HEK293 (cell line): ENCODE measurements at regions not wholly inside any gene's neighbourhood (a gene's known extent, or its start where the extent isn't known, plus 50 kb on each side); places are given as distances from the start of the nearest gene placed in this dataset.

Source experiments
- CTCF ChIA-PET: fragments of 350-600 bp; formaldehyde crosslinking; extraction: SDS; loops from one replicate; lab custom pipeline; 2021; ENCODE audit warnings: antibody characterized with exemption; lab: Yijun Ruan, JAX
- POLR2A ChIA-PET: fragments of 300-600 bp; formaldehyde crosslinking; extraction: SDS; loops from one replicate; lab custom pipeline; 2020; ENCODE audit warnings: antibody characterized with exemption, inconsistent platforms; lab: Yijun Ruan, JAX
- H3K27ac ChIP-seq: fragments of 200-500 bp; sonication (Bioruptor generic); 2 replicates; pipeline ENCODE4 v1.5.1; 2014; ENCODE audit warnings: low read depth, low read length, control low read depth, inconsistent platforms; ENCODE audit errors: extremely low read depth
- H3K36me3 ChIP-seq, 2 experiments: fragments of 200-500 bp in 1 of 2; sonication (Bioruptor generic) in 1 of 2; 1 replicate in 1 of 2; 2 replicates in 1 of 2; pipeline ENCODE4 v1.5.1; 2014 to 2017; ENCODE audit warnings: inconsistent platforms in 2 of 2, low read length in 2 of 2; ENCODE audit not compliant: control insufficient read depth in 2 of 2, insufficient read depth in 1 of 2
- H3K4me1 ChIP-seq: fragments of 200-500 bp; sonication (Bioruptor generic); 2 replicates; pipeline ENCODE4 v1.5.1; 2014; ENCODE audit warnings: mild to moderate bottlenecking, low read length, inconsistent platforms; ENCODE audit not compliant: control insufficient read depth, insufficient read depth
- H3K4me3 ChIP-seq: 2 replicates; pipeline ENCODE4 v1.5.1; 2011; ENCODE audit warnings: low read depth, mild to moderate bottlenecking, control low read depth, low read length, moderate library complexity
- H3K9me3 ChIP-seq: fragments of 200-500 bp; sonication (Bioruptor generic); 2 replicates; pipeline ENCODE4 v1.5.1; 2014; ENCODE audit warnings: low read depth, low read length, inconsistent platforms; ENCODE audit not compliant: control insufficient read depth, insufficient read depth
- EGR2 ChIP-seq: fragments of 450-650 bp; formaldehyde crosslinking; IDR thresholded peaks from 2 replicates; pipeline ENCODE4 v1.5.1; 2016; ENCODE audit warnings: low read depth, missing biosample characterization, missing genetic modification characterization
- KLF8 ChIP-seq: fragments of 450-650 bp; formaldehyde crosslinking; IDR thresholded peaks from 2 replicates; pipeline ENCODE4 v1.5.1; 2016; ENCODE audit warnings: missing biosample characterization, missing genetic modification characterization
- OSR2 ChIP-seq: fragments of 450-650 bp; formaldehyde crosslinking; IDR thresholded peaks from 2 replicates; pipeline ENCODE4 v1.5.1; 2016; ENCODE audit warnings: missing biosample characterization, missing genetic modification characterization
- RBAK ChIP-seq: fragments of 450-650 bp; formaldehyde crosslinking; IDR thresholded peaks from 2 replicates; pipeline ENCODE4 v1.5.1; 2016; ENCODE audit warnings: missing biosample characterization, missing genetic modification characterization
- ZEB2 ChIP-seq: fragments of 450-650 bp; formaldehyde crosslinking; IDR thresholded peaks from 2 replicates; pipeline ENCODE4 v1.5.1; 2016; ENCODE audit warnings: missing biosample characterization, missing genetic modification characterization
- ZFP41 ChIP-seq: fragments of 450-650 bp; formaldehyde crosslinking; IDR thresholded peaks from 2 replicates; pipeline ENCODE4 v1.5.1; 2016; ENCODE audit warnings: missing biosample characterization, missing genetic modification characterization, borderline replicate concordance
- ZIC2 ChIP-seq: fragments of 450-650 bp; formaldehyde crosslinking; IDR thresholded peaks from 2 replicates; pipeline ENCODE4 v1.5.1; 2016; ENCODE audit warnings: missing biosample characterization, missing genetic modification characterization
- ZNF169 ChIP-seq: fragments of 450-650 bp; formaldehyde crosslinking; IDR thresholded peaks from 2 replicates; pipeline ENCODE4 v1.5.1; 2016; ENCODE audit warnings: missing biosample characterization, missing genetic modification characterization
- ZNF239 ChIP-seq: fragments of 450-650 bp; formaldehyde crosslinking; IDR thresholded peaks from 2 replicates; pipeline ENCODE4 v1.5.1; 2016; ENCODE audit warnings: missing biosample characterization, missing genetic modification characterization
- ZNF416 ChIP-seq: fragments of 450-650 bp; formaldehyde crosslinking; IDR thresholded peaks from 2 replicates; pipeline ENCODE4 v1.5.1; 2016; ENCODE audit warnings: missing biosample characterization, missing genetic modification characterization
- ZNF514 ChIP-seq: fragments of 450-650 bp; formaldehyde crosslinking; IDR thresholded peaks from 2 replicates; pipeline ENCODE4 v1.5.1; 2016; ENCODE audit warnings: missing biosample characterization, missing genetic modification characterization
- ZNF530 ChIP-seq: fragments of 450-650 bp; formaldehyde crosslinking; IDR thresholded peaks from 2 replicates; pipeline ENCODE4 v1.5.1; 2016; ENCODE audit warnings: low read depth, missing biosample characterization, missing genetic modification characterization
- ZNF548 ChIP-seq: fragments of 450-650 bp; formaldehyde crosslinking; IDR thresholded peaks from 2 replicates; pipeline ENCODE4 v1.5.1; 2016; ENCODE audit warnings: missing biosample characterization, missing genetic modification characterization
- ZNF561 ChIP-seq: fragments of 450-650 bp; IDR thresholded peaks from 2 replicates; pipeline ENCODE4 v1.5.1; 2018; ENCODE audit warnings: missing biosample characterization, missing genetic modification characterization, borderline replicate concordance
- ZNF596 ChIP-seq: fragments of 450-650 bp; IDR thresholded peaks from 2 replicates; pipeline ENCODE4 v1.5.0; 2018; ENCODE audit warnings: missing biosample characterization, mild to moderate bottlenecking, missing genetic modification characterization, moderate library complexity
- ZNF629 ChIP-seq: fragments of 450-650 bp; formaldehyde crosslinking; IDR thresholded peaks from 2 replicates; pipeline ENCODE4 v1.5.1; 2017; ENCODE audit warnings: missing biosample characterization, missing genetic modification characterization
- ZNF677 ChIP-seq: fragments of 450-650 bp; IDR thresholded peaks from 2 replicates; pipeline ENCODE4 v1.5.0; 2018; ENCODE audit warnings: missing biosample characterization, mild to moderate bottlenecking, missing genetic modification characterization, moderate library complexity
- ZNF747 ChIP-seq: fragments of 450-650 bp; formaldehyde crosslinking; IDR thresholded peaks from 2 replicates; pipeline ENCODE4 v1.5.1; 2016; ENCODE audit warnings: missing biosample characterization, missing genetic modification characterization
- ZNF776 ChIP-seq: fragments of 450-650 bp; formaldehyde crosslinking; IDR thresholded peaks from 2 replicates; pipeline ENCODE4 v1.5.0; 2017; ENCODE audit warnings: missing biosample characterization, missing genetic modification characterization, borderline replicate concordance
- ZNF830 ChIP-seq: fragments of 450-650 bp; IDR thresholded peaks from 2 replicates; pipeline ENCODE4 v1.5.0; 2018; ENCODE audit warnings: missing biosample characterization, missing genetic modification characterization, low read depth, mild to moderate bottlenecking, moderate library complexity
- ZNF837 ChIP-seq: fragments of 450-650 bp; formaldehyde crosslinking; IDR thresholded peaks from 2 replicates; pipeline ENCODE4 v1.5.1; 2016; ENCODE audit warnings: missing biosample characterization, missing genetic modification characterization
- TF ChIP-seq, protein P1 (sequence below): fragments of 450-650 bp; formaldehyde crosslinking; IDR thresholded peaks from 2 replicates; pipeline ENCODE4 v1.5.1; 2016; ENCODE audit warnings: missing biosample characterization, missing genetic modification characterization, low read depth

DNA sequence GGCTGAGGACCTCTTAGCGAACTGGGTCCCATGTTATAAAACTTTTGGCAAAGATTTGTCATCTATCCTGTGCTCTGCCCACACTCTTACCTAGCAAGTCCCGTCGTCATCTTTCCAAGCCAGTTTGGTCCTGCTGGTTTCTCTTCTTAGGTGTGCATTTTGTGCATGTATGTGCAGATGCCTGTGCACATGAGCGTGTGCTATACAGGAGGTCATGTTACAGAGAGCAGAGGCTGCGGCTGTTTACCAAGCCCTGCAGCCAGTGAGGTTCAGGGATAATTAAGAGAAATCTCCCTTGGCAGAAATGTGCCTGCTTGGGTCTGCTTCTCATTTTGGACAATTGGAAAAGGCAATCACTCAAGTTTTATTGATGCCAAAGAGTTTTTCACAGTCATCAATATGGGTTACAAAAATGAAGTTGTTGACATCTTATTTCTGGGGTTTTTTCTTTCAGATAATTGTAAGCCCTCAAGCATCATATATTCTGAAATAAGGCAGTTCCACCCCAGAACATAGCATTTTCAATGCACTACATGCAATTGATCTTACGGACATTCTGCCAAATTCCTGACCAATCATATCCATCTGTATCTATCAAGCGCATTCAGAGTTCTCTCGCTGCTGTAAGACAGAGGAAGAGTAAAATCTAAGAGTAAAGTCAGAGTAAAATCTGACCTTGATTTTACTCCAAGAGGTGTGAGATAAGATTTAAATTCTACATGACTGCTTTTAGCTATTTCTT is 361.4 kb upstream of the ZNF32 start:
- H3K36me3 ChIP-seq, result no peaks in the 10 kb centered on the region
- TF ChIP-seq ZNF514 (tag by site-specific recombination) (no peak), ZFP41 (tag by site-specific recombination) (no peak), ZNF239 (no peak), EGR2 (tag by site-specific recombination) (no peak), ZNF629 (tag by site-specific recombination) (no peak), ZEB2 (tag by site-specific recombination) (no peak), ZNF677 (no peak), ZNF169 (no peak), ZNF530 (tag by site-specific recombination) (no peak), ZNF561 (tag by site-specific recombination) (no peak), ZNF548 (no peak), KLF8 (tag by site-specific recombination) (no peak), OSR2 (tag by site-specific recombination) (no peak), ZIC2 (tag by site-specific recombination) (no peak), ZNF830 (tag by site-specific recombination) (no peak), ZNF416 (tag by site-specific recombination) (no peak), ZNF747 (tag by site-specific recombination) (no peak)
- H3K27ac ChIP-seq, result no peak overlapping the region
- ChIA-PET POLR2A (no interaction called here), CTCF (interaction anchor here (0.6 to 0.7 kb wide), 3 partner anchors 9 to 141 kb away, joined by 3 read pairs; no protein-coding TSS in a partner anchor)
- no peaks in the 10 kb centered on the region; the same call in 1 of the 2 replicates for H3K4me1 ChIP-seq
- no peaks in the 10 kb centered on the region for H3K9me3 ChIP-seq
- H3K4me3 ChIP-seq, result no peak overlapping the region

- no peak for TF ChIP-seq ZNF837 (tag by site-specific recombination)
- no peak for TF ChIP-seq ZNF776 (tag by site-specific recombination)
- H3K4me1 ChIP-seq, result no peaks in the 10 kb centered on the region; the same call in 1 of the 2 replicates
- ChIA-PET CTCF (no interaction called here), POLR2A (no interaction called here)
- H3K9me3 ChIP-seq, result no peaks in the 10 kb centered on the region
- H3K27ac ChIP-seq, result no peak overlapping the region
- no peak overlapping the region for H3K4me3 ChIP-seq
- H3K36me3 ChIP-seq, result no peaks in the 10 kb centered on the region
Observed at GRCh38 chr10:44008917-44009709, 360.4 kb upstream of the ZNF32 start.

DNA sequence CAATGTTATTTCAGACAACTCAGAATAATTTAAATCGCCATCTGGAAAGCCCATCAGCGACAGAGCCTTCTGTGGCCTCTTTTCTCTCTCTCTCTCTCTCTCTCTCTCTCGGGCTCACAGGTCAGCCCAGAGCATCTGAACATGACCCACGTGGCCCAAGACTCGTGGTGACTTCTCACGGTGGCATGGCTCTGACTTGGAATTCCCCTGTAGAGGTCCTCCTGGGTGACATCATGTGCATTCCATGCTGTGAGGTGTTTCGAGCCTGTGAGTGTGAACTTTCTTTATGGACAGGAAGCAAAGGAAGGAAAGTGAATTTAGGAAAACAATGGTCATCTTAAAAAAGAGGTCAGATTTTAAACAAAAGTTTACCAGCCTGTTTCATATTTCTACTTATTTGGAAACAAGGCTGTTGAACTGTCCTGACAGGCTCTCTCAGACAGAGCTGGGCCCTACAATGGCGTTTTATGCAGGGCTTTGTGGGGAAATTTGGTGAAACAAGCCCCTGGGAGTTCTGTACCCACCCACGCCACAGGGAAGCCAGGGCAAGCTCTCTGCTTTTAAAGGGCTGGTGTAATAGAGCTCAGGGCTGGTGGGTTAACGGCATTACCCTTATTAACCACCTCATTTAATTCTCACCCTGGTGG is 359.7 kb upstream of the ZNF32 start:
- Histone ChIP-seq H3K4me1 (no peaks in the 10 kb centered on the region; the same call in 1 of the 2 replicates), H3K36me3 (no peaks in the 10 kb centered on the region), H3K4me3 (no peak overlapping the region), H3K27ac (no peak overlapping the region), H3K9me3 (no peaks in the 10 kb centered on the region)
- CTCF ChIA-PET, result no interaction called here
- POLR2A ChIA-PET, result no interaction called here
- TF ChIP-seq ZEB2 (tag by site-specific recombination) (no peak), RBAK (tag by site-specific recombination) (no peak), ZNF596 (tag by site-specific recombination) (0 out of 2 replicates have a peak, but pooled peaks have one; percentile 9)
- TF ChIP-seq, protein P1, sequence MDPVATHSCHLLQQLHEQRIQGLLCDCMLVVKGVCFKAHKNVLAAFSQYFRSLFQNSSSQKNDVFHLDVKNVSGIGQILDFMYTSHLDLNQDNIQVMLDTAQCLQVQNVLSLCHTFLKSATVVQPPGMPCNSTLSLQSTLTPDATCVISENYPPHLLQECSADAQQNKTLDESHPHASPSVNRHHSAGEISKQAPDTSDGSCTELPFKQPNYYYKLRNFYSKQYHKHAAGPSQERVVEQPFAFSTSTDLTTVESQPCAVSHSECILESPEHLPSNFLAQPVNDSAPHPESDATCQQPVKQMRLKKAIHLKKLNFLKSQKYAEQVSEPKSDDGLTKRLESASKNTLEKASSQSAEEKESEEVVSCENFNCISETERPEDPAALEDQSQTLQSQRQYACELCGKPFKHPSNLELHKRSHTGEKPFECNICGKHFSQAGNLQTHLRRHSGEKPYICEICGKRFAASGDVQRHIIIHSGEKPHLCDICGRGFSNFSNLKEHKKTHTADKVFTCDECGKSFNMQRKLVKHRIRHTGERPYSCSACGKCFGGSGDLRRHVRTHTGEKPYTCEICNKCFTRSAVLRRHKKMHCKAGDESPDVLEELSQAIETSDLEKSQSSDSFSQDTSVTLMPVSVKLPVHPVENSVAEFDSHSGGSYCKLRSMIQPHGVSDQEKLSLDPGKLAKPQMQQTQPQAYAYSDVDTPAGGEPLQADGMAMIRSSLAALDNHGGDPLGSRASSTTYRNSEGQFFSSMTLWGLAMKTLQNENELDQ (tag by site-specific recombination), result no peak
